ENCODE measurements at regions not wholly inside any gene's neighbourhood (a gene's known extent, or its start where the extent isn't known, plus 50 kb on each side); places are given as distances from the start of the nearest gene placed in this dataset.

DNA sequence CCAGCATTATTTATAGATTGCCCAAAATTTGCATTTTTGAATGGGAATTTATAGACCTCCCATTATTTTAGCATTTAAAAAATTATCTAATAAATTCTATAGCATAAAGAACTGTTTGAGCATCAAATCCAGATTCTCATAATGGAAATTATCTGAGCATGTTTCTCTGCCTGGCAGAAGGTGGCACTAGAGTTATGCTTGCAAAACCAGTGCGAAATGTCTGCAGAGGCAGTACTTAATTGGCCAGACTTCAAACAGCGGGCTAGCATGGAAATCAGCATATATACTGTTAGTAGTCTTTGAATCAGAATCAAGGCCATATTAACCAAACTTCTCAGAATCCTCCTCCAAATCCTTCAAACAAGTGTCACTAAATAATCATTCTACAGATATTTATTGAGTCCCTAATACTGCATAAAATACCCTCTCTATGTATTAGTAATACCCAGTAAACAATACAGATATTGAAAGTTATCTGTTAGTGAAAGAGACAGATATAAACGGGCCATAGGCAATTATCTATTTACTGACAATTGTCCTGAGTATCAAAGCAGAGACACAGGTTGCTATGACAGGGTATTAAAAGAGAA, 78.7 kb upstream of the DCLK2 start:
- ATAC-seq (peak; percentile 54; the same call in 1 of the 3 replicates), DNase-seq (ENCODE audit: extremely low read depth in 1 of 4, low spot score in 3 of 4) (peak in 2 of 4 experiments; percentile 10 to 17), FAIRE-seq (peak; percentile 40)
- Histone ChIP-seq H4K20me1 (replicated peaks; ENCODE audit: control insufficient read depth, insufficient read depth, low read length) (no peaks in the 10 kb centered on the region), H3K27ac (ENCODE audit: extremely low read depth, low read depth, low read length) (no peak overlapping the region), H3K27me3 (ENCODE audit: control insufficient read depth in 2 of 2, insufficient read depth in 2 of 2, low read length in 2 of 2) (no peaks in the 10 kb centered on the region), H3K36me3 (ENCODE audit: control insufficient read depth, insufficient read depth, low read length) (no peaks in the 10 kb centered on the region), H3K4me3 (no peak overlapping the region), H3K4me1 (replicated peaks in 1 of 2; ENCODE audit: control insufficient read depth in 2 of 2, insufficient read depth in 2 of 2, low read length in 2 of 2) (peaks cover 0 to 8% of the 10 kb centered on the region in 2 experiments; a peak in 1 of 5 replicates), H3K9me3 (replicated peaks; ENCODE audit: control insufficient read depth, insufficient read depth, low read depth, low read length) (no peaks in the 10 kb centered on the region), H3K79me2 (ENCODE audit: control insufficient read depth, insufficient read depth, low read length) (no peaks in the 10 kb centered on the region), H3K9ac (ENCODE audit: insufficient read depth in 1 of 2, low read depth in 2 of 2, low read length in 2 of 2) (no peak overlapping the region), H3K9me1 (ENCODE audit: control insufficient read depth, insufficient read depth, low read length) (no peaks in the 10 kb centered on the region), H2AFZ (ENCODE audit: low read depth, low read length) (no peak overlapping the region), H3K4me2 (ENCODE audit: insufficient read depth, low read length) (no peak overlapping the region)
- in situ Hi-C loops (cut with MboI), result loop anchor here (25.0 kb wide), 2 partner anchors 213 to 863 kb away; no protein-coding TSS in a partner anchor
- ChIA-PET CTCF (ENCODE audit: low intra/inter-chr PET ratio) (no interaction called here), POLR2A (no interaction called here)
- WGBS (ENCODE audit: insufficient coverage, low coverage, missing lambda C conversion rate), result 0% methylated on average over 3 of the region's 3 CpGs
- intact Hi-C loops (cut with micrococcal nuclease), result loop anchor here (1.0 kb wide), 2 partner anchors 210 to 241 kb away; no protein-coding TSS in a partner anchor
- no TSS peak for BruUV-seq (replicated peaks)
- TF ChIP-seq, protein P1, sequence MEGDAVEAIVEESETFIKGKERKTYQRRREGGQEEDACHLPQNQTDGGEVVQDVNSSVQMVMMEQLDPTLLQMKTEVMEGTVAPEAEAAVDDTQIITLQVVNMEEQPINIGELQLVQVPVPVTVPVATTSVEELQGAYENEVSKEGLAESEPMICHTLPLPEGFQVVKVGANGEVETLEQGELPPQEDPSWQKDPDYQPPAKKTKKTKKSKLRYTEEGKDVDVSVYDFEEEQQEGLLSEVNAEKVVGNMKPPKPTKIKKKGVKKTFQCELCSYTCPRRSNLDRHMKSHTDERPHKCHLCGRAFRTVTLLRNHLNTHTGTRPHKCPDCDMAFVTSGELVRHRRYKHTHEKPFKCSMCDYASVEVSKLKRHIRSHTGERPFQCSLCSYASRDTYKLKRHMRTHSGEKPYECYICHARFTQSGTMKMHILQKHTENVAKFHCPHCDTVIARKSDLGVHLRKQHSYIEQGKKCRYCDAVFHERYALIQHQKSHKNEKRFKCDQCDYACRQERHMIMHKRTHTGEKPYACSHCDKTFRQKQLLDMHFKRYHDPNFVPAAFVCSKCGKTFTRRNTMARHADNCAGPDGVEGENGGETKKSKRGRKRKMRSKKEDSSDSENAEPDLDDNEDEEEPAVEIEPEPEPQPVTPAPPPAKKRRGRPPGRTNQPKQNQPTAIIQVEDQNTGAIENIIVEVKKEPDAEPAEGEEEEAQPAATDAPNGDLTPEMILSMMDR (IDR thresholded peaks at IDR 0.05 in 2 of 3, conservative IDR thresholded peaks at IDR 0.05 in 1 of 3; ENCODE audit: insufficient read depth in 2 of 3, low read depth in 1 of 3, low read length in 3 of 3), result peak; percentile 40 to 59 (median 47)
- TF ChIP-seq PHTF2 (CRISPR knock-in tag; IDR thresholded peaks at IDR 0.05), result no peak
- TF ChIP-seq, protein P2, sequence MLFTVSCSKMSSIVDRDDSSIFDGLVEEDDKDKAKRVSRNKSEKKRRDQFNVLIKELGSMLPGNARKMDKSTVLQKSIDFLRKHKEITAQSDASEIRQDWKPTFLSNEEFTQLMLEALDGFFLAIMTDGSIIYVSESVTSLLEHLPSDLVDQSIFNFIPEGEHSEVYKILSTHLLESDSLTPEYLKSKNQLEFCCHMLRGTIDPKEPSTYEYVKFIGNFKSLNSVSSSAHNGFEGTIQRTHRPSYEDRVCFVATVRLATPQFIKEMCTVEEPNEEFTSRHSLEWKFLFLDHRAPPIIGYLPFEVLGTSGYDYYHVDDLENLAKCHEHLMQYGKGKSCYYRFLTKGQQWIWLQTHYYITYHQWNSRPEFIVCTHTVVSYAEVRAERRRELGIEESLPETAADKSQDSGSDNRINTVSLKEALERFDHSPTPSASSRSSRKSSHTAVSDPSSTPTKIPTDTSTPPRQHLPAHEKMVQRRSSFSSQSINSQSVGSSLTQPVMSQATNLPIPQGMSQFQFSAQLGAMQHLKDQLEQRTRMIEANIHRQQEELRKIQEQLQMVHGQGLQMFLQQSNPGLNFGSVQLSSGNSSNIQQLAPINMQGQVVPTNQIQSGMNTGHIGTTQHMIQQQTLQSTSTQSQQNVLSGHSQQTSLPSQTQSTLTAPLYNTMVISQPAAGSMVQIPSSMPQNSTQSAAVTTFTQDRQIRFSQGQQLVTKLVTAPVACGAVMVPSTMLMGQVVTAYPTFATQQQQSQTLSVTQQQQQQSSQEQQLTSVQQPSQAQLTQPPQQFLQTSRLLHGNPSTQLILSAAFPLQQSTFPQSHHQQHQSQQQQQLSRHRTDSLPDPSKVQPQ (CRISPR knock-in tag; IDR thresholded peaks at IDR 0.05; ENCODE audit: borderline replicate concordance), result no peak
- TF ChIP-seq, protein P3, sequence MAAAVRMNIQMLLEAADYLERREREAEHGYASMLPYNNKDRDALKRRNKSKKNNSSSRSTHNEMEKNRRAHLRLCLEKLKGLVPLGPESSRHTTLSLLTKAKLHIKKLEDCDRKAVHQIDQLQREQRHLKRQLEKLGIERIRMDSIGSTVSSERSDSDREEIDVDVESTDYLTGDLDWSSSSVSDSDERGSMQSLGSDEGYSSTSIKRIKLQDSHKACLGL (CRISPR knock-in tag; IDR thresholded peaks at IDR 0.05; ENCODE audit: borderline replicate concordance, poor library complexity, severe bottlenecking), result no peak
- TF ChIP-seq RFX5 (IDR thresholded peaks at IDR 0.05; ENCODE audit: low read depth, low read length), result no peak
- TF ChIP-seq ZNF561 (CRISPR knock-in tag; conservative IDR thresholded peaks at IDR 0.05), result no peak
- no peak for TF ChIP-seq HCFC1 (IDR thresholded peaks at IDR 0.05; ENCODE audit: low read depth, low read length)
- TF ChIP-seq EWSR1 (IDR thresholded peaks at IDR 0.05; ENCODE audit: borderline replicate concordance, low read depth, partially characterized antibody), result no peak
- TF ChIP-seq, protein P4, sequence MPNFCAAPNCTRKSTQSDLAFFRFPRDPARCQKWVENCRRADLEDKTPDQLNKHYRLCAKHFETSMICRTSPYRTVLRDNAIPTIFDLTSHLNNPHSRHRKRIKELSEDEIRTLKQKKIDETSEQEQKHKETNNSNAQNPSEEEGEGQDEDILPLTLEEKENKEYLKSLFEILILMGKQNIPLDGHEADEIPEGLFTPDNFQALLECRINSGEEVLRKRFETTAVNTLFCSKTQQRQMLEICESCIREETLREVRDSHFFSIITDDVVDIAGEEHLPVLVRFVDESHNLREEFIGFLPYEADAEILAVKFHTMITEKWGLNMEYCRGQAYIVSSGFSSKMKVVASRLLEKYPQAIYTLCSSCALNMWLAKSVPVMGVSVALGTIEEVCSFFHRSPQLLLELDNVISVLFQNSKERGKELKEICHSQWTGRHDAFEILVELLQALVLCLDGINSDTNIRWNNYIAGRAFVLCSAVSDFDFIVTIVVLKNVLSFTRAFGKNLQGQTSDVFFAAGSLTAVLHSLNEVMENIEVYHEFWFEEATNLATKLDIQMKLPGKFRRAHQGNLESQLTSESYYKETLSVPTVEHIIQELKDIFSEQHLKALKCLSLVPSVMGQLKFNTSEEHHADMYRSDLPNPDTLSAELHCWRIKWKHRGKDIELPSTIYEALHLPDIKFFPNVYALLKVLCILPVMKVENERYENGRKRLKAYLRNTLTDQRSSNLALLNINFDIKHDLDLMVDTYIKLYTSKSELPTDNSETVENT (CRISPR knock-in tag; IDR thresholded peaks at IDR 0.05), result no peak
- TF ChIP-seq DIDO1 (tag; IDR thresholded peaks at IDR 0.05; ENCODE audit: low read depth), result no peak

Measured in K562 (cell line).